HCT116 (cell line): ENCODE measurements at regions not wholly inside any gene's neighbourhood (a gene's known extent, or its start where the extent isn't known, plus 50 kb on each side); places are given as distances from the start of the nearest gene placed in this dataset.

Source experiments
- ATAC-seq: fragments of 200-7000 bp; cut with Tn5 transposase; 2 replicates; pipeline ENCODE4 v1.9.1; 2020; ENCODE audit warnings: mild to moderate bottlenecking, moderate library complexity
- BruUV-seq: library from RNA; stranded (reverse); fragments of 400-500 nt; replicated peaks from 2 replicates; lab custom pipeline; 2021; lab: Mats Ljungman, UMichigan
- CTCF ChIA-PET: fragments of 300-600 bp; sonication (Branson Sonifier 250); formaldehyde crosslinking; loops from one replicate; lab custom pipeline; 2021; ENCODE audit warnings: antibody characterized with exemption; lab: Charles Lee
- POLR2A ChIA-PET: fragments of 300-600, 350-600 bp; sonication (Branson Sonifier 250); formaldehyde crosslinking; loops from one replicate; lab custom pipeline; 2021; ENCODE audit warnings: antibody characterized with exemption; lab: Charles Lee
- RAD21 ChIA-PET, 2 experiments: fragments of 300-600 bp; sonication (Branson Sonifier 250); formaldehyde crosslinking; loops; one replicate each; lab custom pipeline; 2023; ENCODE audit warnings: low total read pairs in 2 of 2; ENCODE audit not compliant: uncharacterized antibody in 2 of 2, unreplicated experiment in 2 of 2, low non-redundant PET in 1 of 2; lab: Charles Lee
- DNase-seq: peaks from one replicate; pipeline ENCODE4 v3.0.0-alpha.2; 2010; ENCODE audit warnings: low read depth, low spot score
- H2AFZ ChIP-seq: fragments of 200-600 bp; shearing (Covaris generic), sonication (generic); 2 replicates; pipeline ENCODE4 v1.6.1; 2017; ENCODE audit warnings: low read depth, mixed run types, mixed read lengths, antibody characterized with exemption, low read length; ENCODE audit not compliant: poor library complexity, severe bottlenecking
- H3K27ac ChIP-seq: 2 replicates; pipeline ENCODE4 v1.5.1; 2012; ENCODE audit warnings: low read depth, low read length
- H3K27me3 ChIP-seq: fragments of 200-600 bp; sonication (generic); 2 replicates; pipeline ENCODE4 v1.6.1; 2016; ENCODE audit warnings: mixed run types, low read length, mixed read lengths; ENCODE audit not compliant: insufficient read depth
- H3K36me3 ChIP-seq, 2 experiments: fragments of 200-500 bp in 1 of 2; fragments of 200-600 bp in 1 of 2; sonication (Bioruptor generic) in 1 of 2; sonication (generic) in 1 of 2; 2 replicates each; pipeline versions ENCODE4 v1.5.1 to v1.6.1; 2014 to 2016; ENCODE audit warnings: low read length in 2 of 2, inconsistent platforms in 1 of 2, mixed read lengths in 1 of 2, mixed run types in 1 of 2; ENCODE audit not compliant: insufficient read depth in 2 of 2, control insufficient read depth in 1 of 2
- H3K4me1 ChIP-seq, 2 experiments: fragments of 200-600 bp in 1 of 2; sonication (generic) in 1 of 2; 2 replicates each; pipeline versions ENCODE4 v1.5.1 to v1.6.1; 2012 to 2017; ENCODE audit warnings: low read length in 2 of 2, inconsistent platforms in 1 of 2, mild to moderate bottlenecking in 1 of 2, mixed read lengths in 1 of 2, mixed run types in 1 of 2, moderate library complexity in 1 of 2; ENCODE audit not compliant: insufficient read depth in 2 of 2, control insufficient read depth in 1 of 2
- H3K4me2 ChIP-seq: fragments of 200-600 bp; sonication (generic); 2 replicates; pipeline ENCODE4 v1.6.1; 2017; ENCODE audit warnings: mixed run types, low read length, mixed read lengths
- H3K4me3 ChIP-seq, 2 experiments: fragments of 200-600 bp in 1 of 2; sonication (generic) in 1 of 2; replicated peaks in 1 of 2; 2 replicates each; pipeline ENCODE4 v1.5.1; 2011 to 2016; ENCODE audit warnings: low read length in 2 of 2, control low read depth in 1 of 2, low read depth in 1 of 2, mild to moderate bottlenecking in 1 of 2, mixed read lengths in 1 of 2, mixed run types in 1 of 2
- H3K79me2 ChIP-seq: fragments of 200-600 bp; sonication (generic); 2 replicates; pipeline ENCODE4 v1.6.1; 2017; ENCODE audit warnings: mild to moderate bottlenecking, mixed run types, low read length, moderate library complexity, mixed read lengths; ENCODE audit not compliant: insufficient read depth
- H3K9ac ChIP-seq: fragments of 200-600 bp; sonication (generic); 2 replicates; pipeline ENCODE4 v1.6.1; 2016; ENCODE audit warnings: low read length, mixed read lengths
- H3K9me2 ChIP-seq: fragments of 200-600 bp; sonication (generic), shearing (Covaris generic); 2 replicates; pipeline ENCODE4 v1.6.1; 2017; ENCODE audit warnings: mixed run types, mild to moderate bottlenecking, moderate library complexity; ENCODE audit not compliant: insufficient read depth
- H3K9me3 ChIP-seq, 2 experiments: fragments of 200-500 bp in 1 of 2; fragments of 200-600 bp in 1 of 2; sonication (Bioruptor generic) in 1 of 2; sonication (generic) in 1 of 2; 2 replicates each; pipeline ENCODE4 v1.6.1; 2014 to 2017; ENCODE audit warnings: low read length in 2 of 2, mixed read lengths in 2 of 2, inconsistent platforms in 1 of 2, low read depth in 1 of 2, mild to moderate bottlenecking in 1 of 2, mixed run types in 1 of 2, moderate library complexity in 1 of 2; ENCODE audit not compliant: control insufficient read depth in 1 of 2, insufficient read depth in 1 of 2
- H4K20me1 ChIP-seq: fragments of 200-600 bp; sonication (generic), shearing (Covaris generic); 2 replicates; pipeline ENCODE4 v1.6.1; 2017; ENCODE audit warnings: mixed run types, mild to moderate bottlenecking, moderate library complexity; ENCODE audit not compliant: insufficient read depth
- CBX3 ChIP-seq: IDR thresholded peaks from 2 replicates; pipeline ENCODE4 v1.6.1; 2012; ENCODE audit warnings: low read depth
- CTCF ChIP-seq, 3 experiments: fragments of 200-600 bp in 1 of 3; sonication (generic) in 1 of 3; IDR thresholded peaks in 2 of 3; conservative IDR thresholded peaks in 1 of 3; 2 replicates each; pipeline ENCODE4 v1.5.1; 2012 to 2017; ENCODE audit warnings: low read depth in 2 of 3, low read length in 2 of 3, antibody characterized with exemption in 1 of 3, borderline replicate concordance in 1 of 3, control low read depth in 1 of 3, mild to moderate bottlenecking in 1 of 3, mixed read lengths in 1 of 3, mixed run types in 1 of 3, moderate library complexity in 1 of 3; ENCODE audit not compliant: insufficient read depth in 1 of 3
- EZH2 ChIP-seq: fragments of 200-600 bp; sonication (generic); IDR thresholded peaks from 2 replicates; pipeline ENCODE4 v1.6.1; 2017; ENCODE audit warnings: antibody characterized with exemption, mixed run types
- RAD21 ChIP-seq: IDR thresholded peaks from 2 replicates; pipeline ENCODE4 v1.6.1; 2012; ENCODE audit warnings: low read depth, mild to moderate bottlenecking
- SIN3A ChIP-seq: IDR thresholded peaks from 2 replicates; pipeline ENCODE4 v1.6.1; 2012; ENCODE audit warnings: low read depth
- SP1 ChIP-seq: IDR thresholded peaks from 2 replicates; pipeline ENCODE4 v1.6.1; 2012; ENCODE audit warnings: low read depth
- TCF7L2 ChIP-seq: IDR thresholded peaks from 2 replicates; pipeline ENCODE4 v1.7.0; 2011; ENCODE audit warnings: borderline replicate concordance, inconsistent platforms; ENCODE audit not compliant: insufficient read depth, insufficient read length; ENCODE audit errors: extremely low read depth
- YY1 ChIP-seq: IDR thresholded peaks from 2 replicates; pipeline ENCODE4 v1.6.1; 2011; ENCODE audit warnings: low read length, low read depth, moderate library complexity, mild to moderate bottlenecking; ENCODE audit not compliant: insufficient replicate concordance; ENCODE audit errors: extremely low read depth
- intact Hi-C: fragments of 100-400 bp; cut with micrococcal nuclease; formaldehyde crosslinking; loops from 2 replicates; pipeline ENCODE4 v1.10.0; 2022

GRCh38 chr2:177010861-177011260 is 201.7 kb upstream of the HNRNPA3 start:
- H3K79me2 ChIP-seq = no peaks in the 10 kb centered on the region
- ChIA-PET RAD21 (no interaction called here), POLR2A (no interaction called here), CTCF (no interaction called here)
- H3K27ac ChIP-seq = no peak overlapping the region
- H3K9ac ChIP-seq = no peak overlapping the region
- no peaks in the 10 kb centered on the region for H4K20me1 ChIP-seq
- H2AFZ ChIP-seq = no peak overlapping the region
- H3K9me3 ChIP-seq = no peaks in the 10 kb centered on the region
- no peaks in the 10 kb centered on the region for H3K36me3 ChIP-seq
- no peaks in the 10 kb centered on the region for H3K9me2 ChIP-seq
- no peak overlapping the region for H3K4me3 ChIP-seq
- no peak for TF ChIP-seq RAD21
- DNase-seq = no peak
- no peak overlapping the region for H3K4me2 ChIP-seq
- no peaks in the 10 kb centered on the region for H3K4me1 ChIP-seq
- H3K27me3 ChIP-seq = no peaks in the 10 kb centered on the region
- BruUV-seq = no TSS peak
- no peak for ATAC-seq
- intact Hi-C loops = no loop called here

- H3K9me3 ChIP-seq = no peaks in the 10 kb centered on the region
- no peak for ATAC-seq
- H3K9ac ChIP-seq = no peak overlapping the region
- CTCF ChIA-PET = no interaction called here
- no peak overlapping the region for H3K4me3 ChIP-seq
- BruUV-seq = no TSS peak
- intact Hi-C loops = no loop called here
- no peaks in the 10 kb centered on the region for H3K4me1 ChIP-seq
- H3K9me2 ChIP-seq = no peaks in the 10 kb centered on the region
- no peak overlapping the region for H2AFZ ChIP-seq
- no peaks in the 10 kb centered on the region for H3K36me3 ChIP-seq
- H3K79me2 ChIP-seq = no peaks in the 10 kb centered on the region
- RAD21 ChIA-PET = no interaction called here
- POLR2A ChIA-PET = no interaction called here
- no peak overlapping the region for H3K27ac ChIP-seq
- H3K4me2 ChIP-seq = no peak overlapping the region
- H4K20me1 ChIP-seq = no peaks in the 10 kb centered on the region
- TF ChIP-seq SIN3A (no peak), RAD21 (no peak), TCF7L2 (no peak), EZH2 (no peak), SP1 (no peak), CTCF (IDR thresholded peaks at IDR 0.05 in 2 of 3, conservative IDR thresholded peaks at IDR 0.05 in 1 of 3; ENCODE audit: borderline replicate concordance in 1 of 3, insufficient read depth in 1 of 3, low read depth in 2 of 3, low read length in 2 of 3) (no peak), YY1 (no peak), CBX3 (no peak)
- TF ChIP-seq, all 23 proteins: peak for 0
- H3K27me3 ChIP-seq = peaks cover 20% of the 10 kb centered on the region
- no peak for DNase-seq
Measured at GRCh38 chr2:177014946-177015345, 197.6 kb upstream of the HNRNPA3 start.
